AG04449 (cell line): ENCODE measurements at regions not wholly inside any gene's neighbourhood (a gene's known extent, or its start where the extent isn't known, plus 50 kb on each side); places are given as distances from the start of the nearest gene placed in this dataset.
"Not testable (repeated sequence)": the region's sequence is repeated elsewhere in the genome, so short reads cannot be mapped to it uniquely, and the experiment has no call there.

Experiments
- CTCF ChIA-PET: fragments of 350-600 bp; formaldehyde crosslinking; extraction: SDS; loops from one replicate; lab custom pipeline; 2021; ENCODE audit warnings: antibody characterized with exemption; lab: Yijun Ruan, JAX
- POLR2A ChIA-PET: fragments of 400-600, 350-600 bp; formaldehyde crosslinking; extraction: SDS; loops from one replicate; lab custom pipeline; 2020; ENCODE audit warnings: antibody characterized with exemption, inconsistent platforms; lab: Yijun Ruan, JAX
- DNase-seq: peaks from one replicate; pipeline ENCODE4 v3.0.0-alpha.2; 2010; ENCODE audit warnings: low read depth, low spot score
- H3K4me3 ChIP-seq: 2 replicates; pipeline ENCODE4 v1.5.1; 2011; ENCODE audit warnings: low read depth, mild to moderate bottlenecking, control low read depth, low read length
- TF ChIP-seq, protein P1 (sequence below): IDR thresholded peaks from one replicate; pipeline ENCODE4 v1.5.1; 2011; ENCODE audit warnings: mild to moderate bottlenecking, moderate library complexity, low read length, control low read depth, inconsistent platforms; ENCODE audit not compliant: insufficient read depth; ENCODE audit errors: missing control alignments

DNA sequence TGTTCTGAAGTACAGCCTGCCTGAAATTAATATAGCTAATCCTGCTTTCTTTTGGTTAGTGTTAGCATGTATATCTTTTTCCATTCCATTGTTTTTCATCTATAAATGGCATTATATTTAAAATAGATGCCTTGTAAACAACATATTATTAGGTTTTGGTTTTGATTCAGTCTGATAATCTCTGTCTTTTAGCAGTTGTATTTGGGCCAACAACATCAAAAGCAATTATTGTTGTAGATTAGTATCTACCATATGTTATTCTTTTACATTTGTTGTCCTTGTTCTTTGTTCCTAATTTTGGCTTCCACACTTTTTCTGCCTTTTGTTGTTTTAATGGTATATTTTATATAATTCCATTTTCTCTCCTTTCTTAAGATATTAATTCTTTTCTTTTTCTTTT, 678.2 kb upstream of the PRMT6 start:
- DNase-seq, result no peak
- no peak overlapping the region for H3K4me3 ChIP-seq
- ChIA-PET POLR2A (no interaction called here), CTCF (no interaction called here)
- TF ChIP-seq, protein P1, sequence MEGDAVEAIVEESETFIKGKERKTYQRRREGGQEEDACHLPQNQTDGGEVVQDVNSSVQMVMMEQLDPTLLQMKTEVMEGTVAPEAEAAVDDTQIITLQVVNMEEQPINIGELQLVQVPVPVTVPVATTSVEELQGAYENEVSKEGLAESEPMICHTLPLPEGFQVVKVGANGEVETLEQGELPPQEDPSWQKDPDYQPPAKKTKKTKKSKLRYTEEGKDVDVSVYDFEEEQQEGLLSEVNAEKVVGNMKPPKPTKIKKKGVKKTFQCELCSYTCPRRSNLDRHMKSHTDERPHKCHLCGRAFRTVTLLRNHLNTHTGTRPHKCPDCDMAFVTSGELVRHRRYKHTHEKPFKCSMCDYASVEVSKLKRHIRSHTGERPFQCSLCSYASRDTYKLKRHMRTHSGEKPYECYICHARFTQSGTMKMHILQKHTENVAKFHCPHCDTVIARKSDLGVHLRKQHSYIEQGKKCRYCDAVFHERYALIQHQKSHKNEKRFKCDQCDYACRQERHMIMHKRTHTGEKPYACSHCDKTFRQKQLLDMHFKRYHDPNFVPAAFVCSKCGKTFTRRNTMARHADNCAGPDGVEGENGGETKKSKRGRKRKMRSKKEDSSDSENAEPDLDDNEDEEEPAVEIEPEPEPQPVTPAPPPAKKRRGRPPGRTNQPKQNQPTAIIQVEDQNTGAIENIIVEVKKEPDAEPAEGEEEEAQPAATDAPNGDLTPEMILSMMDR, result no peak

DNA sequence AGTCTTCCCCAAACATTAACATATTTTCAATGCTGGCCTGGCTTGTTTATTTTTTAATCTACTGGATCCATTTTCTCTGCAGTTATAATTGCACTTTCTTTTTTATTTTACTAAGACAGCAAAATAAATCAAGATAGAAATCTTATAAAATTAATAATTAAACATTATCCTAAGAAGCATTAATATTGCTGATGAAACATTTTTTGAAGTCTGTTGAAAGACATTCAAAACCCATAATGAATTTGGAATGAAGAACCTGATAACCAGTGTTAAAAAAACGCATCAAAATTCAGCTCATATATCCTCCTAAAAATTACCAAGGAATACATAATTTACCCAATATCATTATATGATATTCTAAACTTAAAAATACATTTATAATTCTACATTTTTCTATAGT, 675.7 kb upstream of the PRMT6 start:
- no peak for DNase-seq
- POLR2A ChIA-PET, result no interaction called here
- CTCF ChIA-PET, result no interaction called here

DNA sequence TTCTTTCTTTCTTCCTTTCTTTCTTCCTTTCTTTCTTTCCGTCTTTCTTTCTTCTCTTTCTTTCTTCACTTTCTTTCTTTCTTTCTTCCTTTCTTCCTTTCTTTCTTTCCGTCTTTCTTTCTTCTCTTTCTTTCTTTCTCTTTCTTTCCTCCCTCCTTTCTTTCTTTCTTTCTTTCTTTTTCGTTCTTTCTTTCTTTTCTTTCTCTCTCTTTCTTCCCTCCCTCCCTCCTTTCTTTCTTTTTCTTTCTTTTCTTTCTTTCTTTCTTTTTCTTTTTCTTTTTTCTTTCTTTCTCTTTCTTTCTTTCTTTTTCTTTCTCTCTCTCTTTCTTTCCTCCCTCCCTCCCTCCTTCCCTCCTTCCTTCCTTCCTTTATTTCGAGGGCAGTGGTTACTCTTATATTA, 667.3 kb upstream of the PRMT6 start:
- H3K4me3 ChIP-seq, DNase-seq, POLR2A ChIA-PET, CTCF ChIA-PET: not testable (repeated sequence)

More for the DNA sequence above, 675.7 kb upstream of the PRMT6 start:
- no peak overlapping the region for H3K4me3 ChIP-seq
- TF ChIP-seq, protein P1, result no peak

DNA sequence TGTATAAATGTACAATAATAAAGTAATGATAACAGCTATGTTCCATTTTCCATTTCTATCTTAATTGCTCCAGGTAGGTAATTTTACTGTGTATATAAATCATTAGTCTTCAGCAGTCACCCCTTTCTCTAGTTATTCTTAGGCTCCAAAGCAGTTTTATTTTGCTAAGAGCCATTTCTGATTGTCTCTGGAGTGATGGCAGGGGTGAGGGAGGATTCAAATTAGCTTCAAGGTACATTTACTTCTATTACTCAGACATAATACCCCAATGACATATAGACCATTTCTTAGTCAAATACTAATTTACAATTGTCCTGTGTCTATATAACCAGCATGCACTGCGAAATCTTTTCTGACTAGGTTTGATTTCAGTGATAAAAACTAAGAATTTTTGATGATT, 663.4 kb upstream of the PRMT6 start:
- CTCF ChIA-PET, result no interaction called here
- POLR2A ChIA-PET, result no interaction called here

DNA sequence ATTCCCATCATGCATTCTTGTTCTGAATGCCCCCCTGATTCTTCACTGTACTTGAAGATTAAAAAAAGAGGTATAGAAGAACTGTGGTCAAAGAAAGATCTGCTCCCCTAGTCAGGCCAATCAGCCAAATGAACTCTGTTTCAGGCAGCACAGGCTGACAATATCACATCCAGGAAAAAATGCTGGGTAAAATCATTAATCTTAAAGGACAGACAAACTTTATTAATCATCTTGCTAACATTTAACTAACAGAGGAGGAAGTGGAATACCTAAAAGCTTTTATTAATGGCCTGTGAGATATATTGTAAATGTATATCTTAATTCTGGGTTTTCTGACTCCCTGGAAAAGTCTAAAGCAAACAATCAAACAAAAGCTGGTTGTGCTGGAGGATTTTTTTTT, 660.5 kb upstream of the PRMT6 start:
- H3K4me3 ChIP-seq, result no peak overlapping the region
- no peak for DNase-seq
- TF ChIP-seq, protein P1, result no peak
- ChIA-PET POLR2A (no interaction called here), CTCF (no interaction called here)

More for the DNA sequence above, 663.4 kb upstream of the PRMT6 start:
- TF ChIP-seq, protein P1, result no peak
- no peak for DNase-seq
- no peak overlapping the region for H3K4me3 ChIP-seq

DNA sequence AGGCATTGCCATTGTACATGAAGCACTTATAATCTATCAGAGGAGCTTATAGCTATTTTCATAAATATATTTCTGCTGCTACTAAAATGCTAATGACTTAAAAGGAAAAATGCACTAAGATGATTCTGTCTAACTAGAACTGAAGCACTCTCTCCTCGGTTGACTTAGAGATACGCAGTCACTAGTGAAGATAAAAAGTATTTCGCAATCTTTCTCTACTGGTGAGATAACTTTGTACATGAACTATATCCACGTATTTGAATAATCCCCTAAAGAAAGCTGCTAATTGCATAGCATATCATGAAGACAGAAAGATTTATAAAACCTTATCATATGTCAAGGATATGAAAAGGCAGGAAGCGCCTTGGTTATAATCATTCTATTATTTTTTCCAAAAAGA, 658.1 kb upstream of the PRMT6 start:
- DNase-seq, result no peak
- CTCF ChIA-PET, result no interaction called here
- POLR2A ChIA-PET, result no interaction called here
- no peak overlapping the region for H3K4me3 ChIP-seq
- TF ChIP-seq, protein P1, result no peak

DNA sequence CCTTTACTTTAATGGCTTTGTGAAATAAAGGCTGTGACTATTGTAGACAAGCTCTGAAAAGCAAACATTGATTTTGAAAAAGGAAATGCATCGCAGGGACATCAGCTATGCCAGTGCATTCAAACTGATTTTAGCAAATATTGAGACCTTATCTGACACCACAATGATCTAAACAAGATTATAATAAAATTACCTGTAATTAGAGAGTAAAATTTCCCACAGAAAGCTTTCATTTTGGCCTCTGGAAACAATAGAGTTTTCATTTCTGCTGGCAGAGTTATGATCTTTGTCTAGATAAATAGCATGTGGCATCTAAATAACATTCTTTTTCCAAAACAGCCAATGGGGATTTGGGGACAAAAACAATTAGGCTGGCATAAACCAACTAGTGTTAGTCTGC, 650.4 kb upstream of the PRMT6 start:
- DNase-seq, result no peak
- ChIA-PET POLR2A (no interaction called here), CTCF (no interaction called here)

DNA sequence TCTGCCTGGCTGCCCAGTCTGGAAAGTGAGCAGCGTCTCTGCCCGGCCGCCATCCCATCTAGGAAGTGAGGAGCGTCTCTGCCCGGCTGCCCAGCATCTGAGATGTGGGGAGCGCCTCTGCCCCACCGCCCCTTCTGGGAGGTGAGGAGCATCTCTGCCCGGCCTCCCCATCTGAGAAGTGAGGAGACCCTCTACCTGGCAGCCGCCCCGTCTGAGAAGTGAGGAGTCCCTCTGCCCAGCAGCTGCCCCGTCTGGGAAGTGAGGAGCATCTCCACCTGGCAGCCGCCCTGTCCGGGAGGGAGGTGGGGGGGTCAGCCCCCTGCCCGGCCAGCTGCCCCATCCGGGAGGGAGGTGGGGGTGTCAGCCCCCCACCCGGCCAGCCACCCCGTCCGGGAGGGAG, 644.2 kb upstream of the PRMT6 start:
- H3K4me3 ChIP-seq, POLR2A ChIA-PET, CTCF ChIA-PET, DNase-seq: not testable (repeated sequence)

More for the DNA sequence above, 650.4 kb upstream of the PRMT6 start:
- TF ChIP-seq, protein P1, result no peak
- H3K4me3 ChIP-seq, result no peak overlapping the region
